Spleen (tissue), 11 donors: ENCODE measurements at regions not wholly inside any gene's neighbourhood (a gene's known extent, or its start where the extent isn't known, plus 50 kb on each side); places are given as distances from the start of the nearest gene placed in this dataset.

ENCODE experiments used
- DNase-seq: peaks from one replicate; pipeline ENCODE4 v3.0.0-alpha.2; 2020
- H3K27ac ChIP-seq, 8 donors: fragments of 200-600 bp; sonication (generic) in 7 of 8; 1 replicate in 4 of 8; 2 replicates in 4 of 8; pipeline versions ENCODE4 v1.5.0 to v1.8.0; 2016 to 2021; ENCODE audit warnings: inconsistent platforms in 4 of 8, mild to moderate bottlenecking in 4 of 8, moderate library complexity in 1 of 8
- H3K27me3 ChIP-seq, 7 donors: fragments of 200-600 bp; sonication (generic) in 6 of 7; replicated peaks in 1 of 7; 1 replicate in 4 of 7; 2 replicates in 3 of 7; pipeline versions ENCODE4 v1.5.0 to v1.8.0; 2016 to 2021; ENCODE audit warnings: inconsistent platforms in 3 of 7, mild to moderate bottlenecking in 1 of 7
- H3K36me3 ChIP-seq, 6 donors: fragments of 200-600 bp; sonication (generic) in 5 of 6; 1 replicate in 4 of 6; 2 replicates in 2 of 6; pipeline versions ENCODE4 v1.5.0 to v1.8.0; 2016 to 2021; ENCODE audit warnings: inconsistent platforms in 2 of 6
- H3K4me1 ChIP-seq, 6 donors: fragments of 200-600 bp; sonication (generic) in 5 of 6; 1 replicate in 3 of 6; 2 replicates in 3 of 6; pipeline versions ENCODE4 v1.5.0 to v1.8.0; 2016 to 2021; ENCODE audit warnings: inconsistent platforms in 3 of 6
- H3K4me3 ChIP-seq, 8 donors: fragments of 200-600 bp; sonication (generic) in 7 of 8; 1 replicate in 4 of 8; 2 replicates in 4 of 8; pipeline versions ENCODE4 v1.5.0 to v1.8.0; 2016 to 2021; ENCODE audit warnings: inconsistent platforms in 4 of 8, mild to moderate bottlenecking in 4 of 8, moderate library complexity in 2 of 8
- H3K9me3 ChIP-seq, 8 donors: fragments of 200-600 bp; sonication (generic) in 7 of 8; 1 replicate in 4 of 8; 2 replicates in 4 of 8; pipeline versions ENCODE4 v1.5.0 to v1.8.0; 2016 to 2021; ENCODE audit warnings: inconsistent platforms in 4 of 8
- CTCF ChIP-seq, 11 experiments: fragments of 200-600 bp in 7 of 11; fragments of 450-650 bp in 4 of 11; sonication (generic) in 4 of 11; IDR thresholded peaks in 8 of 11; conservative IDR thresholded peaks in 3 of 11; 1 replicate in 7 of 11; 2 replicates in 4 of 11; pipeline versions ENCODE4 v1.4.0 to v1.8.0; 2016 to 2021; ENCODE audit warnings: antibody characterized with exemption in 11 of 11, inconsistent platforms in 4 of 11, mild to moderate bottlenecking in 1 of 11
- POLR2A ChIP-seq, 3 donors: fragments of 450-650 bp; IDR thresholded peaks; one replicate each; pipeline ENCODE4 v1.5.1; 2017; ENCODE audit warnings: antibody characterized with exemption in 3 of 3, mild to moderate bottlenecking in 1 of 3
- POLR2AphosphoS5 ChIP-seq, 3 donors: sonication (generic); formaldehyde crosslinking; IDR thresholded peaks; one replicate each; pipeline ENCODE4 v1.5.1; 2017; ENCODE audit warnings: antibody characterized with exemption in 3 of 3
- WGBS, 5 donors: extraction: QIAGEN DNeasy Blood & Tissue Kit in 3 of 5; methylation state at CpG; one replicate each; pipeline versions ENCODE4 v1.1.5 to v1.1.7; 2013 to 2018; 5-methylcytosine and 5-hydroxymethylcytosine counted together
- intact Hi-C: fragments of 100-400 bp; cut with DNase I; formaldehyde crosslinking; loops from one replicate; pipeline ENCODE4 v1.15.0; 2023; ENCODE audit warnings: low total_unique reads
- donor health status: healthy with polysubstance abuse.
- donor health status: DM: no; HTN: no; CAD: no; lungs with moderate emphysema.
- donor health status: DM: no; HTN: no; CAD: no.
- donor health status: Bipolar disorder and iron deficiency.
- donor health status: healthy.
- donor health status: DM: no; HTN: no; CAD: no.
- donor health status: DM: yes; HTN: yes; CAD: no.

- peaks cover 0 to 8% (median 3%) of the 10 kb centered on the region in 8 donors for H3K9me3 ChIP-seq
- H3K27me3 ChIP-seq: no peaks in the 10 kb centered on the region
- H3K27ac ChIP-seq: no peak overlapping the region
- no peak for TF ChIP-seq CTCF (IDR thresholded peaks at IDR 0.05 in 8 of 11, conservative IDR thresholded peaks at IDR 0.05 in 3 of 11)
- TF ChIP-seq POLR2A (IDR thresholded peaks at IDR 0.05): no peak
- TF ChIP-seq POLR2AphosphoS5 (IDR thresholded peaks at IDR 0.05): no peak
- no peak for DNase-seq
- intact Hi-C loops: no loop called here
- H3K36me3 ChIP-seq: no peaks in the 10 kb centered on the region
- H3K4me3 ChIP-seq: no peak overlapping the region
- WGBS, 5 donors: 40 to 47% (median 45%) methylated on average over 2 of the region's 2 CpGs
- H3K4me1 ChIP-seq: no peaks in the 10 kb centered on the region
Measured at GRCh38 chr9:17928768-17929167, 349.9 kb downstream of the SH3GL2 start.

GRCh38 chr9:17929506-17929905 lies 350.6 kb downstream of the SH3GL2 start:
- Histone ChIP-seq H3K4me3 (no peak overlapping the region), H3K9me3 (peaks cover 0 to 8% (median 3%) of the 10 kb centered on the region in 8 donors), H3K27me3 (no peaks in the 10 kb centered on the region), H3K27ac (no peak overlapping the region), H3K4me1 (no peaks in the 10 kb centered on the region), H3K36me3 (no peaks in the 10 kb centered on the region)
- DNase-seq: no peak
- intact Hi-C loops: no loop called here
- 63 to 79% (median 70%) methylated on average over 2 of the region's 2 CpGs for WGBS, 5 donors
- no peak for TF ChIP-seq CTCF (IDR thresholded peaks at IDR 0.05 in 8 of 11, conservative IDR thresholded peaks at IDR 0.05 in 3 of 11)
- TF ChIP-seq POLR2A (IDR thresholded peaks at IDR 0.05): no peak

- no peaks in the 10 kb centered on the region for H3K36me3 ChIP-seq
- no peak overlapping the region for H3K4me3 ChIP-seq
- no peak for DNase-seq
- TF ChIP-seq POLR2A (IDR thresholded peaks at IDR 0.05): no peak
- TF ChIP-seq CTCF (IDR thresholded peaks at IDR 0.05 in 8 of 11, conservative IDR thresholded peaks at IDR 0.05 in 3 of 11): no peak
- WGBS, 5 donors: 74 to 87% (median 81%) methylated on average over 5 of the region's 5 CpGs
- peaks cover 0 to 8% (median 3%) of the 10 kb centered on the region in 8 donors for H3K9me3 ChIP-seq
- H3K27me3 ChIP-seq: no peaks in the 10 kb centered on the region
- H3K27ac ChIP-seq: no peak overlapping the region
- intact Hi-C loops: no loop called here
- no peaks in the 10 kb centered on the region for H3K4me1 ChIP-seq
Measured at GRCh38 chr9:17930071-17930470, 351.2 kb downstream of the SH3GL2 start.

GRCh38 chr9:17936365-17936764 lies 357.5 kb downstream of the SH3GL2 start:
- Histone ChIP-seq H3K4me1 (no peaks in the 10 kb centered on the region), H3K4me3 (no peak overlapping the region), H3K27me3 (no peaks in the 10 kb centered on the region), H3K36me3 (no peaks in the 10 kb centered on the region), H3K27ac (no peak overlapping the region), H3K9me3 (no peaks in the 10 kb centered on the region)
- no peak for TF ChIP-seq CTCF (IDR thresholded peaks at IDR 0.05 in 8 of 11, conservative IDR thresholded peaks at IDR 0.05 in 3 of 11)
- TF ChIP-seq POLR2AphosphoS5 (IDR thresholded peaks at IDR 0.05): no peak
- TF ChIP-seq POLR2A (IDR thresholded peaks at IDR 0.05): no peak
- intact Hi-C loops: no loop called here
- DNase-seq: no peak
- 77 to 80% (median 79%) methylated on average over 7 of the region's 7 CpGs for WGBS, 5 donors
